OCI-LY3 (cell line): ENCODE measurements at regions not wholly inside any gene's neighbourhood (a gene's known extent, or its start where the extent isn't known, plus 50 kb on each side); places are given as distances from the start of the nearest gene placed in this dataset.

ENCODE experiments used
- H2AFZ ChIP-seq: fragments of 200-600, 300-600 bp; shearing (Covaris generic); 2 replicates; pipeline ENCODE4 v1.6.0; 2014; ENCODE audit warnings: antibody characterized with exemption, low read depth, low read length
- H3K27ac ChIP-seq: fragments of 200-600, 300-600 bp; sonication (generic); 2 replicates; pipeline ENCODE4 v1.5.1; 2014; ENCODE audit warnings: mild to moderate bottlenecking, low read length, moderate library complexity, mixed read lengths
- H3K27me3 ChIP-seq: fragments of 200-600, 300-600 bp; sonication (generic); 2 replicates; pipeline ENCODE4 v1.6.1; 2014; ENCODE audit warnings: low read depth, low read length, mixed read lengths
- H3K36me3 ChIP-seq: fragments of 200-600, 300-600 bp; sonication (generic); replicated peaks from 2 replicates; pipeline ENCODE3; 2014; ENCODE audit warnings: low read depth, low read length, mixed read lengths
- H3K4me1 ChIP-seq: fragments of 300-600, 200-600 bp; sonication (generic); 2 replicates; pipeline ENCODE4 v1.6.1; 2014; ENCODE audit warnings: low read length, mixed read lengths
- H3K4me2 ChIP-seq: fragments of 200-600, 300-600 bp; sonication (generic); 2 replicates; pipeline ENCODE4 v1.6.1; 2014; ENCODE audit warnings: low read length, mixed read lengths
- H3K4me3 ChIP-seq: fragments of 300-600, 200-600 bp; sonication (generic); 2 replicates; pipeline ENCODE4 v1.5.1; 2014; ENCODE audit warnings: antibody characterized with exemption, mild to moderate bottlenecking, low read length, moderate library complexity
- H3K79me2 ChIP-seq: fragments of 300-600, 200-600 bp; shearing (Covaris generic); 2 replicates; pipeline ENCODE4 v1.6.1; 2014; ENCODE audit warnings: mild to moderate bottlenecking, low read length, mixed read lengths
- H3K9ac ChIP-seq: fragments of 300-600, 200-600 bp; shearing (Covaris generic); 2 replicates; pipeline ENCODE4 v1.6.0; 2014; ENCODE audit warnings: mild to moderate bottlenecking, low read length, moderate library complexity
- H3K9me3 ChIP-seq: fragments of 200-600, 300-600 bp; shearing (Covaris generic); 2 replicates; pipeline ENCODE4 v1.6.1; 2014; ENCODE audit warnings: low read length, mixed read lengths; ENCODE audit not compliant: insufficient read depth
- H4K20me1 ChIP-seq: fragments of 200-600, 300-600 bp; sonication (generic); 2 replicates; pipeline ENCODE4 v1.6.1; 2016; ENCODE audit warnings: low read length, mixed read lengths; ENCODE audit not compliant: insufficient read depth
- CTCF ChIP-seq: fragments of 200-600, 300-600 bp; sonication (generic); IDR thresholded peaks from 2 replicates; pipeline ENCODE4 v1.5.1; 2014; ENCODE audit warnings: antibody characterized with exemption, low read length, low read depth
- EZH2phosphoT487 ChIP-seq: fragments of 200-600 bp; shearing (Covaris generic); IDR thresholded peaks from 2 replicates; pipeline ENCODE4 v1.6.1; 2018; ENCODE audit warnings: antibody characterized with exemption, mixed run types, low read depth

- no peak overlapping the region for H3K4me3 ChIP-seq
- no peak overlapping the region for H2AFZ ChIP-seq
- H3K27me3 ChIP-seq, result no peaks in the 10 kb centered on the region
- TF ChIP-seq EZH2phosphoT487 (no peak), CTCF (no peak)
- H3K27ac ChIP-seq, result no peak overlapping the region
- H3K4me2 ChIP-seq, result no peak overlapping the region
- no peaks in the 10 kb centered on the region for H4K20me1 ChIP-seq
- H3K36me3 ChIP-seq, result no peaks in the 10 kb centered on the region
- H3K9ac ChIP-seq, result no peak overlapping the region
- H3K9me3 ChIP-seq, result 0 out of 2 replicates have a peak, but pooled peaks cover 4% of the 10 kb centered on the region
- no peaks in the 10 kb centered on the region for H3K79me2 ChIP-seq
- peaks cover 31% of the 10 kb centered on the region for H3K4me1 ChIP-seq
These were observed 99.9 kb upstream of the SGIP1 start for GRCh38 chr1:66434096-66434495.

- Histone ChIP-seq H3K4me1 (peaks cover 42% of the 10 kb centered on the region), H3K27ac (no peak overlapping the region), H3K4me3 (no peak overlapping the region), H3K4me2 (no peak overlapping the region), H3K36me3 (no peaks in the 10 kb centered on the region), H3K9ac (no peak overlapping the region), H2AFZ (no peak overlapping the region), H3K27me3 (no peaks in the 10 kb centered on the region), H3K9me3 (no peaks in the 10 kb centered on the region), H3K79me2 (no peaks in the 10 kb centered on the region), H4K20me1 (no peaks in the 10 kb centered on the region)
- TF ChIP-seq CTCF, result no peak
- TF ChIP-seq EZH2phosphoT487, result no peak
These were observed 98.4 kb upstream of the SGIP1 start for GRCh38 chr1:66435541-66435940.

GRCh38 chr1:66436378-66437135 lies 97.4 kb upstream of the SGIP1 start:
- peak overlapping the region; percentile 49 for H3K4me2 ChIP-seq
- peak overlapping the region; percentile 48; the same call in 1 of the 2 replicates for H2AFZ ChIP-seq
- no peaks in the 10 kb centered on the region for H4K20me1 ChIP-seq
- no peaks in the 10 kb centered on the region for H3K27me3 ChIP-seq
- H3K9ac ChIP-seq, result peak overlapping the region; percentile 31; the same call in 1 of the 2 replicates
- H3K9me3 ChIP-seq, result no peaks in the 10 kb centered on the region
- no peaks in the 10 kb centered on the region for H3K36me3 ChIP-seq
- H3K4me3 ChIP-seq, result peak overlapping the region; percentile 17; the same call in 1 of the 2 replicates
- H3K27ac ChIP-seq, result peak overlapping the region; percentile 52
- no peaks in the 10 kb centered on the region for H3K79me2 ChIP-seq
- peaks cover 42% of the 10 kb centered on the region for H3K4me1 ChIP-seq
- peak; percentile 64 for TF ChIP-seq CTCF
- TF ChIP-seq EZH2phosphoT487, result no peak

GRCh38 chr1:66437136-66437401 lies 96.9 kb upstream of the SGIP1 start:
- no peaks in the 10 kb centered on the region for H3K79me2 ChIP-seq
- H2AFZ ChIP-seq, result no peak overlapping the region
- no peak for TF ChIP-seq EZH2phosphoT487
- no peak for TF ChIP-seq CTCF
- H4K20me1 ChIP-seq, result no peaks in the 10 kb centered on the region
- peak overlapping the region; percentile 52; the same call in 1 of the 2 replicates for H3K27ac ChIP-seq
- H3K27me3 ChIP-seq, result no peaks in the 10 kb centered on the region
- no peaks in the 10 kb centered on the region for H3K36me3 ChIP-seq
- peaks cover 45% of the 10 kb centered on the region for H3K4me1 ChIP-seq
- H3K9me3 ChIP-seq, result no peaks in the 10 kb centered on the region
- H3K4me2 ChIP-seq, result peak overlapping the region; percentile 49
- H3K4me3 ChIP-seq, result no peak overlapping the region
- H3K9ac ChIP-seq, result no peak overlapping the region
